ENCODE measurements at regions not wholly inside any gene's neighbourhood (a gene's known extent, or its start where the extent isn't known, plus 50 kb on each side); places are given as distances from the start of the nearest gene placed in this dataset.

DNA sequence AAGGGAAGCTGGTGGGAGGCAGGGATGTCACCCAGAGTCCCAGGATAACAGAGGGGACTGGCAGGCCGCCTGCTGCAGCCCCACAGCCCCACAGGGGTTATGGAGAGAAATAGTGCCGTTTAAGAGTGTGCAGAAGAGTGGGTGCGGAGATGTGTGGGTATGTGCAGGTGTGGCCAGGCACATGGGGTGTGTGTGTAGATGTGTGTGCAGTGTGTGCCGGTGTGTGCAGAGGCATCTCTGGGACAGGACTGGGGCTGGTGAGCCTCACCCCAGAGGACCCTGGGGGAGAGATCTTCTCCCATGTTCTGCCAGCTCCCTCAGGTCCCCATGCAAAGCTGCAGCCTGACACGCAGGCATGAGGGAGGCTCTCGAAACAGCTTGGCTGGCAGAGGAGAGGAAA, 157.4 kb downstream of the RBFOX3 start:
- no peak for DNase-seq (ENCODE audit: low read depth, low spot score)
- Histone ChIP-seq H3K27me3 (ENCODE audit: control insufficient read depth in 2 of 2, insufficient read depth in 2 of 2, low read length in 2 of 2) (no peaks in the 10 kb centered on the region), H3K9me1 (replicated peaks; ENCODE audit: control insufficient read depth, extremely low read depth, insufficient read depth, low read length) (no peaks in the 10 kb centered on the region), H3K36me3 (ENCODE audit: control insufficient read depth in 2 of 2, extremely low read depth in 1 of 2, insufficient read depth in 2 of 2, low read length in 2 of 2) (no peaks in the 10 kb centered on the region), H3K79me2 (ENCODE audit: control insufficient read depth, insufficient read depth, low read length) (no peaks in the 10 kb centered on the region), H3K4me2 (ENCODE audit: insufficient read depth, low read length) (no peak overlapping the region), H3K9ac (replicated peaks; ENCODE audit: extremely low read depth, insufficient read depth, low read length) (no peak overlapping the region), H2AFZ (ENCODE audit: low read depth, low read length) (no peak overlapping the region), H4K20me1 (replicated peaks; ENCODE audit: control insufficient read depth, extremely low read depth, insufficient read depth, low read length) (no peaks in the 10 kb centered on the region), H3K4me1 (ENCODE audit: control insufficient read depth, extremely low read depth, insufficient read depth, low read length) (no peaks in the 10 kb centered on the region), H3K4me3 (replicated peaks in 1 of 3; ENCODE audit: insufficient read depth in 1 of 3, low read depth in 1 of 3, low read length in 3 of 3) (no peak overlapping the region), H3K27ac (ENCODE audit: insufficient read depth, low read depth, low read length) (no peak overlapping the region), H3K9me3 (replicated peaks; ENCODE audit: control insufficient read depth, insufficient read depth, low read length) (no peaks in the 10 kb centered on the region)
- ChIA-PET POLR2A (no interaction called here), CTCF (no interaction called here)
- TF ChIP-seq JUN (IDR thresholded peaks at IDR 0.05; ENCODE audit: borderline replicate concordance, insufficient read depth, insufficient read length, low read depth) = no peak
- TF ChIP-seq MAX (IDR thresholded peaks at IDR 0.05; ENCODE audit: insufficient read depth, insufficient read length) = no peak
- TF ChIP-seq MYC (IDR thresholded peaks at IDR 0.05; ENCODE audit: low read depth, low read length) = no peak
- TF ChIP-seq GATA2 (IDR thresholded peaks at IDR 0.05; ENCODE audit: insufficient read depth, insufficient read length, low read depth, low read length) = no peak
- no peak for TF ChIP-seq POLR2A (IDR thresholded peaks at IDR 0.05; ENCODE audit: low read depth, low read length)
- TF ChIP-seq EZH2 (IDR thresholded peaks at IDR 0.05; ENCODE audit: borderline replicate concordance, low read depth, low read length, severe bottlenecking) = no peak
- TF ChIP-seq, protein P1, sequence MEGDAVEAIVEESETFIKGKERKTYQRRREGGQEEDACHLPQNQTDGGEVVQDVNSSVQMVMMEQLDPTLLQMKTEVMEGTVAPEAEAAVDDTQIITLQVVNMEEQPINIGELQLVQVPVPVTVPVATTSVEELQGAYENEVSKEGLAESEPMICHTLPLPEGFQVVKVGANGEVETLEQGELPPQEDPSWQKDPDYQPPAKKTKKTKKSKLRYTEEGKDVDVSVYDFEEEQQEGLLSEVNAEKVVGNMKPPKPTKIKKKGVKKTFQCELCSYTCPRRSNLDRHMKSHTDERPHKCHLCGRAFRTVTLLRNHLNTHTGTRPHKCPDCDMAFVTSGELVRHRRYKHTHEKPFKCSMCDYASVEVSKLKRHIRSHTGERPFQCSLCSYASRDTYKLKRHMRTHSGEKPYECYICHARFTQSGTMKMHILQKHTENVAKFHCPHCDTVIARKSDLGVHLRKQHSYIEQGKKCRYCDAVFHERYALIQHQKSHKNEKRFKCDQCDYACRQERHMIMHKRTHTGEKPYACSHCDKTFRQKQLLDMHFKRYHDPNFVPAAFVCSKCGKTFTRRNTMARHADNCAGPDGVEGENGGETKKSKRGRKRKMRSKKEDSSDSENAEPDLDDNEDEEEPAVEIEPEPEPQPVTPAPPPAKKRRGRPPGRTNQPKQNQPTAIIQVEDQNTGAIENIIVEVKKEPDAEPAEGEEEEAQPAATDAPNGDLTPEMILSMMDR (IDR thresholded peaks at IDR 0.05; ENCODE audit: extremely low read depth in 1 of 2, insufficient read depth in 1 of 2, low read depth in 1 of 2, low read length in 2 of 2) = no peak
- BruUV-seq (replicated peaks) = no TSS peak
- dilution Hi-C loops (cut with MboI; ENCODE audit: extremely low pct_ligation_motif_present, low sequenced_read_pairs) = no loop called here
- no peak for FAIRE-seq
- intact Hi-C loops (cut with micrococcal nuclease) = no loop called here

DNA sequence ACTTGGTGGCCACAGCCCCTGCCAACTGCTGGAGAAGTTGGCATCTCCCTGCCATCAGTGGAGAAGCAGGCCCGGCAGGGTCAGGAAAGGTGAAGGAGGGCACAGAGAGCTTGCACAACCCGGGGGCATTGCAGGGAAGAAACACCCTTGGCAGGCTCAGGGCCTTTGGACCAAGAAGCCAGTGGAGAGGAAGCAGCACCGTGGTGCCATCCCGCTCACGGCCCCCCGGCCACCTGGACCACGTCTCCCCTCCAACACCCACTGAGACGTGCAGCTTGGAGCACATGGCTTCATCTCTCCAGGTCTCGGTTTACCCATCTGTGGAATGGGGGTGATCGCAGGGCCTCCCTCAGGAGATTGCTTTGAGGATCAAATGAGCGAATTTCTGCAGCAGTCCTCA, 158.1 kb downstream of the RBFOX3 start:
- BruUV-seq (replicated peaks) = no TSS peak
- no peak overlapping the region for H2AFZ ChIP-seq (ENCODE audit: low read depth, low read length)
- intact Hi-C loops (cut with micrococcal nuclease) (no loop called here), dilution Hi-C loops (cut with MboI; ENCODE audit: extremely low pct_ligation_motif_present, low sequenced_read_pairs) (no loop called here)
- H3K36me3 ChIP-seq (ENCODE audit: control insufficient read depth in 2 of 2, extremely low read depth in 1 of 2, insufficient read depth in 2 of 2, low read length in 2 of 2) = no peaks in the 10 kb centered on the region
- no peak overlapping the region for H3K27ac ChIP-seq (ENCODE audit: insufficient read depth, low read depth, low read length)
- H3K79me2 ChIP-seq (ENCODE audit: control insufficient read depth, insufficient read depth, low read length) = no peaks in the 10 kb centered on the region
- H3K4me1 ChIP-seq (ENCODE audit: control insufficient read depth, extremely low read depth, insufficient read depth, low read length) = no peaks in the 10 kb centered on the region
- no peak overlapping the region for H3K9ac ChIP-seq (replicated peaks; ENCODE audit: extremely low read depth, insufficient read depth, low read length)
- ChIA-PET CTCF (no interaction called here), POLR2A (no interaction called here)
- no peak overlapping the region for H3K4me2 ChIP-seq (ENCODE audit: insufficient read depth, low read length)
- DNase-seq (ENCODE audit: low read depth, low spot score) (no peak), FAIRE-seq (no peak)
- TF ChIP-seq MYC (IDR thresholded peaks at IDR 0.05; ENCODE audit: low read depth, low read length) = no peak
- no peak for TF ChIP-seq GATA2 (IDR thresholded peaks at IDR 0.05; ENCODE audit: insufficient read depth, insufficient read length, low read depth, low read length)
- TF ChIP-seq EZH2 (IDR thresholded peaks at IDR 0.05; ENCODE audit: borderline replicate concordance, low read depth, low read length, severe bottlenecking) = no peak
- no peak for TF ChIP-seq POLR2A (IDR thresholded peaks at IDR 0.05; ENCODE audit: low read depth, low read length)
- no peak for TF ChIP-seq FOS (IDR thresholded peaks at IDR 0.05; ENCODE audit: borderline replicate concordance, insufficient read depth, low read length)
- TF ChIP-seq MAX (IDR thresholded peaks at IDR 0.05; ENCODE audit: insufficient read depth, insufficient read length) = no peak
- no peak for TF ChIP-seq POLR2AphosphoS5 (IDR thresholded peaks at IDR 0.05; ENCODE audit: insufficient read depth, low read depth, low read length)
- no peak for TF ChIP-seq JUN (IDR thresholded peaks at IDR 0.05; ENCODE audit: borderline replicate concordance, insufficient read depth, insufficient read length, low read depth)
- TF ChIP-seq, protein P1 (IDR thresholded peaks at IDR 0.05; ENCODE audit: extremely low read depth in 1 of 2, insufficient read depth in 1 of 2, low read depth in 1 of 2, low read length in 2 of 2) = no peak
- no peak overlapping the region for H3K4me3 ChIP-seq (replicated peaks in 1 of 3; ENCODE audit: insufficient read depth in 1 of 3, low read depth in 1 of 3, low read length in 3 of 3)
- no peaks in the 10 kb centered on the region for H3K27me3 ChIP-seq (ENCODE audit: control insufficient read depth in 2 of 2, insufficient read depth in 2 of 2, low read length in 2 of 2)
- no peaks in the 10 kb centered on the region for H4K20me1 ChIP-seq (replicated peaks; ENCODE audit: control insufficient read depth, extremely low read depth, insufficient read depth, low read length)
- no peaks in the 10 kb centered on the region for H3K9me1 ChIP-seq (replicated peaks; ENCODE audit: control insufficient read depth, extremely low read depth, insufficient read depth, low read length)
- no peaks in the 10 kb centered on the region for H3K9me3 ChIP-seq (replicated peaks; ENCODE audit: control insufficient read depth, insufficient read depth, low read length)
